ENCODE measurements at regions not wholly inside any gene's neighbourhood (a gene's known extent, or its start where the extent isn't known, plus 50 kb on each side); places are given as distances from the start of the nearest gene placed in this dataset.

DNA sequence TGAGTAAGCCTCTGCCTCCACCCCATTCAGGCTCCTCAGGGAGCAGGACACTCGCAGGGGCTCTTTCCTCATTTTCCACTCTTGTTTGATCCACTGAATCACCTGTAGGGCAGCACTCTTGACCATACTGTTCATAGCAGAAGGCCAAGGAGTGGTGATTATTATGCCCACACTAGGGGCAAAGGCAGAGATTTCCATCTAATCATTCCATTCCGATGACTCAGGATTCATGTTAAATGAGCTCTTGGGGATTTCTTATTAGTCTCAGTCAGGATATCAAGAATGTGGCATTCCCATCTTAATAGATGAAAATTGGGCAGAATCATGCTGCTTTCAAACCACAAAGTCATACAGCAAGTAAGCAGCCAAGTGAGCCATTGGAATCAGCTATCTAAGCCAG, 101.9 kb upstream of the MOCS1 start:
- Histone ChIP-seq H3K9me3 (ENCODE audit: insufficient read depth, low read length) (no peaks in the 10 kb centered on the region), H3K27me3 (ENCODE audit: low read depth, low read length) (no peaks in the 10 kb centered on the region), H3K36me3 (replicated peaks; ENCODE audit: low read depth, low read length) (peaks cover 15% of the 10 kb centered on the region), H3K27ac (ENCODE audit: low read length) (no peak overlapping the region), H3K4me2 (ENCODE audit: low read length) (no peak overlapping the region), H3K4me3 (ENCODE audit: low read length) (no peak overlapping the region), H3K4me1 (ENCODE audit: low read length) (peaks cover 5% of the 10 kb centered on the region; the same call in 1 of the 2 replicates), H2AFZ (ENCODE audit: low read depth, low read length) (no peak overlapping the region), H4K20me1 (ENCODE audit: insufficient read depth, low read length) (no peaks in the 10 kb centered on the region), H3K9ac (ENCODE audit: low read length) (no peak overlapping the region), H3K79me2 (ENCODE audit: low read length) (no peaks in the 10 kb centered on the region)
- TF ChIP-seq CTCF (IDR thresholded peaks at IDR 0.05; ENCODE audit: low read depth, low read length) (no peak), EZH2phosphoT487 (IDR thresholded peaks at IDR 0.05; ENCODE audit: low read depth) (no peak)

- no peak overlapping the region for H2AFZ ChIP-seq (ENCODE audit: low read depth, low read length)
- H3K4me1 ChIP-seq (ENCODE audit: low read length), result peaks cover 9% of the 10 kb centered on the region
- peaks cover 35% of the 10 kb centered on the region for H3K36me3 ChIP-seq (replicated peaks; ENCODE audit: low read depth, low read length)
- no peak for TF ChIP-seq EZH2phosphoT487 (IDR thresholded peaks at IDR 0.05; ENCODE audit: low read depth)
- TF ChIP-seq CTCF (IDR thresholded peaks at IDR 0.05; ENCODE audit: low read depth, low read length), result no peak
- H3K79me2 ChIP-seq (ENCODE audit: low read length), result no peaks in the 10 kb centered on the region
- H3K4me2 ChIP-seq (ENCODE audit: low read length), result no peak overlapping the region
- no peak overlapping the region for H3K27ac ChIP-seq (ENCODE audit: low read length)
- H3K9ac ChIP-seq (ENCODE audit: low read length), result no peak overlapping the region
- no peaks in the 10 kb centered on the region; the same call in none of the 2 replicates for H3K9me3 ChIP-seq (ENCODE audit: insufficient read depth, low read length)
- H3K27me3 ChIP-seq (ENCODE audit: low read depth, low read length), result no peaks in the 10 kb centered on the region
- H4K20me1 ChIP-seq (ENCODE audit: insufficient read depth, low read length), result no peaks in the 10 kb centered on the region
- no peak overlapping the region for H3K4me3 ChIP-seq (ENCODE audit: low read length)
Observed at GRCh38 chr6:40028449-40028848, 94.2 kb upstream of the MOCS1 start.

DNA sequence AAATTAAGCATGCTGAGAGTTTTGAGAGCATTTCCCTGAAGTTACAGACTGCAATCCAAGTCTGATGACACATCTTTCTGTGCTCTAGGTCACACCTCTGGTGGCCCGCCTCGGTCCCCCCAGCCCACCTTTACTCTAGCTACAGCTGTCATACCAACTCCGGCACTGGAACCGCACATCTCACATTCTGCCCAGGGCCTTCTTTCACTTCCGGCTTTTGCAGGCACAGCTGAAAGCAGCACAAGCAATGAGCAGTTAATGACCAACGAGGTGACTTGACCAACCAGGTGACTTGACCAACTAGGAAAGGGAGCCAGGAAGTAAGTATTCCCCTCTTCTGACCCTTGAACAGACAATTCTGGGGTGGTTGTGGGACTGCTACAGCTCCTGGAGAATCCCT, 88.6 kb upstream of the MOCS1 start:
- H3K9ac ChIP-seq (ENCODE audit: low read length), result peak overlapping the region; percentile 64
- peaks cover 48% of the 10 kb centered on the region for H3K4me1 ChIP-seq (ENCODE audit: low read length)
- peak overlapping the region; percentile 11; the same call in 1 of the 2 replicates for H2AFZ ChIP-seq (ENCODE audit: low read depth, low read length)
- H4K20me1 ChIP-seq (ENCODE audit: insufficient read depth, low read length), result no peaks in the 10 kb centered on the region
- H3K27me3 ChIP-seq (ENCODE audit: low read depth, low read length), result no peaks in the 10 kb centered on the region
- H3K4me3 ChIP-seq (ENCODE audit: low read length), result peak overlapping the region; percentile 38
- no peaks in the 10 kb centered on the region for H3K79me2 ChIP-seq (ENCODE audit: low read length)
- H3K9me3 ChIP-seq (ENCODE audit: insufficient read depth, low read length), result peaks cover 27% of the 10 kb centered on the region
- peak overlapping the region; percentile 66 for H3K4me2 ChIP-seq (ENCODE audit: low read length)
- peak overlapping the region; percentile 91 for H3K27ac ChIP-seq (ENCODE audit: low read length)
- TF ChIP-seq EZH2phosphoT487 (IDR thresholded peaks at IDR 0.05; ENCODE audit: low read depth), result no peak
- no peak for TF ChIP-seq CTCF (IDR thresholded peaks at IDR 0.05; ENCODE audit: low read depth, low read length)
- peaks cover 54% of the 10 kb centered on the region for H3K36me3 ChIP-seq (replicated peaks; ENCODE audit: low read depth, low read length)

DNA sequence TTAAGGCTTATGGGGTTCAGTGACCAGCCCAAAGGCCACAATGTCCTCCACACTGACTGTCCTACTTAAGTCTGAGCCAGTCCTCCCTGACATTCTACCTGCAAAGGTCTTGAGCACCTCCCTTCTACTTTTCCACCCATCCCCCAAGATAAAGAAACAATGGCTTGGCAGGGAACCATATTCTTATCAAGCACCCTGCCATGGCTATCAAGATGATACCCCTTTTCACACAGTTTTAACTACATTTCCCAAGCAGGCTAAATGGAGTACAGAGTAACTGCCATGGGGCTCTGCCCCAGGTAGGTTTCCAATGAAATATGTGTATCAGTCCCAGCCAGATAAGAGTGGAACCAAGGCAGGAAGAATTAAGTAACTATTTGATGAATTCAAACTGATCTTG, 85.9 kb upstream of the MOCS1 start:
- Histone ChIP-seq H3K27me3 (ENCODE audit: low read depth, low read length) (no peaks in the 10 kb centered on the region), H2AFZ (ENCODE audit: low read depth, low read length) (no peak overlapping the region), H3K27ac (ENCODE audit: low read length) (no peak overlapping the region), H3K9ac (ENCODE audit: low read length) (no peak overlapping the region), H3K4me1 (ENCODE audit: low read length) (peaks cover 60% of the 10 kb centered on the region), H3K9me3 (ENCODE audit: insufficient read depth, low read length) (peaks cover 47% of the 10 kb centered on the region), H3K4me3 (ENCODE audit: low read length) (no peak overlapping the region), H3K36me3 (replicated peaks; ENCODE audit: low read depth, low read length) (peaks cover 64% of the 10 kb centered on the region), H3K4me2 (ENCODE audit: low read length) (no peak overlapping the region), H3K79me2 (ENCODE audit: low read length) (no peaks in the 10 kb centered on the region), H4K20me1 (ENCODE audit: insufficient read depth, low read length) (no peaks in the 10 kb centered on the region)
- TF ChIP-seq CTCF (IDR thresholded peaks at IDR 0.05; ENCODE audit: low read depth, low read length) (no peak), EZH2phosphoT487 (IDR thresholded peaks at IDR 0.05; ENCODE audit: low read depth) (no peak)
